ENCODE measurements at regions not wholly inside any gene's neighbourhood (a gene's known extent, or its start where the extent isn't known, plus 50 kb on each side); places are given as distances from the start of the nearest gene placed in this dataset.
"Not testable (repeated sequence)": the region's sequence is repeated elsewhere in the genome, so short reads cannot be mapped to it uniquely, and the experiment has no call there.

DNA sequence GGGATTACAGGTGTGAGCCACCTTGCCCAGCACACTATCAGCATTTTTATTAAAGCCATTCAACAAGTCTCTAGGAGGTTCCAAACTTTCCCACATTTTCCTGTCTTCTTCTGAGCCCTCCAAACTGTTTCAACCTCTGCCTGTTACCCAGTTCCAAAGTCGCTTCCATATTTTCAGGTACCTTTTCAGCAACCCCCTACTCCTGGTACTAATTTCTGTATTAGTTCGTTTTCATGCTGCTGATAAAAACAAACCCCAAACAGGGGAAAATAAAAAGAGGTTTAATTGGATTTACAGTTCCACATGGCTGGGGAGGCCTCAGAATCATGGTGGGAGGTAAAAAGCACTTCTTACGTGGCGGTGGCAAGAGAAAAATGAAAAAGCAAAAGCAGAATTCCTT is 81.2 kb upstream of the GRIP1 start:
- H2AK5ac ChIP-seq (ENCODE audit: low read depth, low read length); H2BK120ac ChIP-seq (ENCODE audit: low read depth, low read length); H3K14ac ChIP-seq (ENCODE audit: low read length); H3K23ac ChIP-seq (ENCODE audit: low read depth, low read length, poor library complexity); H4K91ac ChIP-seq (ENCODE audit: low read depth, low read length, poor library complexity); DNase-seq (ENCODE audit: low spot score); H3K9me3 ChIP-seq (replicated peaks in 1 of 2; ENCODE audit: control insufficient read depth in 2 of 2, insufficient read depth in 1 of 2, low read depth in 1 of 2, low read length in 2 of 2); H3K4ac ChIP-seq (ENCODE audit: low read length); H3K4me3 ChIP-seq (ENCODE audit: low read length in 2 of 2); H2BK12ac ChIP-seq (ENCODE audit: low read length); H3K27ac ChIP-seq (replicated peaks; ENCODE audit: low read length); H3K79me1 ChIP-seq (ENCODE audit: low read depth, low read length); H3K9ac ChIP-seq (ENCODE audit: low read depth, low read length, poor library complexity); H2BK5ac ChIP-seq (ENCODE audit: low read length); H4K8ac ChIP-seq (ENCODE audit: low read depth, low read length); H3K18ac ChIP-seq (ENCODE audit: low read length); H2AFZ ChIP-seq (ENCODE audit: low read length); H3K36me3 ChIP-seq (replicated peaks in 1 of 2; ENCODE audit: control insufficient read depth in 2 of 2, insufficient read depth in 2 of 2, low read length in 2 of 2); H3K4me1 ChIP-seq (ENCODE audit: control insufficient read depth in 2 of 2, insufficient read depth in 1 of 2, low read depth in 1 of 2, low read length in 2 of 2); H3K4me2 ChIP-seq (ENCODE audit: insufficient read depth, low read length, poor library complexity, severe bottlenecking); H3K27me3 ChIP-seq (ENCODE audit: control insufficient read depth in 3 of 3, insufficient read depth in 3 of 3, low read depth in 1 of 3, low read length in 3 of 3); H2BK15ac ChIP-seq (ENCODE audit: low read length): not testable (repeated sequence)
- no CpG with 5 or more reads among the region's 4 CpGs for WGBS, 2 donors (ENCODE audit: extremely low coverage in 2 of 2, insufficient read length in 2 of 2, insufficient replicate concordance in 1 of 2)

DNA sequence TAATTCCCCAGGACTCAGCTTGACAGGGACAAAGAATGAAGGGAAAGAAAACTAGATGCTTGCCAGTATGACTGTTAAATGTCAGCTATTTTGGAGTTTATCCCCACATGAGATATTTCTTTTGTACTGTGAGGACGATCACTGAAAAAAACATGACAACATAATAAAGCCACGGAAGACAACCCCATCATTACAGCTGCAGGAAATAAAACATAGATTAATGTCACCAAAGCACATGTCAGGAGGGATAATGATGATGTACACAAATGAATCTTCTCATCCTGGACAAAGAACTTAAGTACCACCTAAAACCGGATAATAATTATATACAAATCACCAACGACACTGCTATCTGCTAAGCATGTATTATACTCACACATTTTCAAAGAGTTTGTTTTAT is 84.6 kb upstream of the GRIP1 start:
- H3K14ac ChIP-seq (ENCODE audit: low read length): no peak overlapping the region
- no peak overlapping the region for H3K4me3 ChIP-seq (ENCODE audit: low read length in 2 of 2)
- no peak for DNase-seq (ENCODE audit: low spot score)
- no peaks in the 10 kb centered on the region for H3K36me3 ChIP-seq (replicated peaks in 1 of 2; ENCODE audit: control insufficient read depth in 2 of 2, insufficient read depth in 2 of 2, low read length in 2 of 2)
- H4K8ac ChIP-seq (ENCODE audit: low read depth, low read length): no peak overlapping the region
- no peak overlapping the region for H2AK5ac ChIP-seq (ENCODE audit: low read depth, low read length)
- H3K23ac ChIP-seq (ENCODE audit: low read depth, low read length, poor library complexity): no peak overlapping the region
- no peak overlapping the region for H3K4me2 ChIP-seq (ENCODE audit: insufficient read depth, low read length, poor library complexity, severe bottlenecking)
- no peak overlapping the region for H2BK12ac ChIP-seq (ENCODE audit: low read length)
- no peak overlapping the region for H2BK5ac ChIP-seq (ENCODE audit: low read length)
- H2BK120ac ChIP-seq (ENCODE audit: low read depth, low read length): no peak overlapping the region
- no peak overlapping the region for H2BK15ac ChIP-seq (ENCODE audit: low read length)
- peak overlapping the region; percentile 21 for H2AFZ ChIP-seq (ENCODE audit: low read length)
- no peak overlapping the region for H3K9ac ChIP-seq (ENCODE audit: low read depth, low read length, poor library complexity)
- H3K27me3 ChIP-seq (ENCODE audit: control insufficient read depth in 3 of 3, insufficient read depth in 3 of 3, low read depth in 1 of 3, low read length in 3 of 3): no peaks in the 10 kb centered on the region
- H3K27ac ChIP-seq (replicated peaks; ENCODE audit: low read length): no peak overlapping the region
- no peaks in the 10 kb centered on the region for H3K79me1 ChIP-seq (ENCODE audit: low read depth, low read length)
- peaks cover 0 to 2% of the 10 kb centered on the region in 2 donors for H3K9me3 ChIP-seq (replicated peaks in 1 of 2; ENCODE audit: control insufficient read depth in 2 of 2, insufficient read depth in 1 of 2, low read depth in 1 of 2, low read length in 2 of 2)
- no peak overlapping the region for H3K18ac ChIP-seq (ENCODE audit: low read length)
- H4K91ac ChIP-seq (ENCODE audit: low read depth, low read length, poor library complexity): no peak overlapping the region
- peaks cover 0 to 7% of the 10 kb centered on the region in 2 donors for H3K4me1 ChIP-seq (ENCODE audit: control insufficient read depth in 2 of 2, insufficient read depth in 1 of 2, low read depth in 1 of 2, low read length in 2 of 2)
- H3K4ac ChIP-seq (ENCODE audit: low read length): no peak overlapping the region
- WGBS, 2 donors (ENCODE audit: extremely low coverage in 2 of 2, insufficient read length in 2 of 2, insufficient replicate concordance in 1 of 2): no CpG with 5 or more reads among the region's 4 CpGs

DNA sequence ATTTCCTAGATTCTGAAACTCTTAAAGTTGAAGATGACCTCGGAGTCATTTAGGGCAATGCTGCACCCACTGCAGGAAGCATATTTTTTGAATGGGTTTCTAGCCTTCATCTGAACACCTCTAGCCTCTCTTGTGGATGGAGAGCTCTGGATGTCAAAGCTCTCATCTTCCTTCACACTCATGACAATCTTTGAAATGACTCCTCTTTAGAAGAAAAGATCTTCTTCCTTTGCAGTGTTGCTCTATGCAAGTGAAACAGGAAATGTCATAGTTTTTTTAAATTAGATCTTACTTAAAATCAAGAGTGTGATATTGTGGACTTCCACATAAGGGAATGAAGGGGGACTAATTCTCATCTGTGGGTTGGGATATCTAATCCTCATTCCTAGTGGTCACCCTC is 86.3 kb upstream of the GRIP1 start:
- H3K4me3 ChIP-seq (ENCODE audit: low read length in 2 of 2): no peak overlapping the region
- no peak for DNase-seq (ENCODE audit: low spot score)
- peaks cover 0 to 7% of the 10 kb centered on the region in 2 donors for H3K4me1 ChIP-seq (ENCODE audit: control insufficient read depth in 2 of 2, insufficient read depth in 1 of 2, low read depth in 1 of 2, low read length in 2 of 2)
- H3K14ac ChIP-seq (ENCODE audit: low read length): no peak overlapping the region
- no peak overlapping the region for H4K8ac ChIP-seq (ENCODE audit: low read depth, low read length)
- no peak overlapping the region for H4K91ac ChIP-seq (ENCODE audit: low read depth, low read length, poor library complexity)
- H2AK5ac ChIP-seq (ENCODE audit: low read depth, low read length): no peak overlapping the region
- H3K4ac ChIP-seq (ENCODE audit: low read length): no peak overlapping the region
- no peak overlapping the region for H3K23ac ChIP-seq (ENCODE audit: low read depth, low read length, poor library complexity)
- H3K18ac ChIP-seq (ENCODE audit: low read length): no peak overlapping the region
- no peak overlapping the region for H2BK120ac ChIP-seq (ENCODE audit: low read depth, low read length)
- no peak overlapping the region for H3K27ac ChIP-seq (replicated peaks; ENCODE audit: low read length)
- no peak overlapping the region for H2AFZ ChIP-seq (ENCODE audit: low read length)
- H2BK12ac ChIP-seq (ENCODE audit: low read length): no peak overlapping the region
- H3K4me2 ChIP-seq (ENCODE audit: insufficient read depth, low read length, poor library complexity, severe bottlenecking): no peak overlapping the region
- no peak overlapping the region for H2BK15ac ChIP-seq (ENCODE audit: low read length)
- no peak overlapping the region for H2BK5ac ChIP-seq (ENCODE audit: low read length)
- H3K79me1 ChIP-seq (ENCODE audit: low read depth, low read length): no peaks in the 10 kb centered on the region
- H3K9ac ChIP-seq (ENCODE audit: low read depth, low read length, poor library complexity): no peak overlapping the region
- no peaks in the 10 kb centered on the region for H3K36me3 ChIP-seq (replicated peaks in 1 of 2; ENCODE audit: control insufficient read depth in 2 of 2, insufficient read depth in 2 of 2, low read length in 2 of 2)
- no CpG with 5 or more reads among the region's 1 CpG for WGBS, 2 donors (ENCODE audit: extremely low coverage in 2 of 2, insufficient read length in 2 of 2, insufficient replicate concordance in 1 of 2)
- peaks cover 0 to 2% of the 10 kb centered on the region in 2 donors for H3K9me3 ChIP-seq (replicated peaks in 1 of 2; ENCODE audit: control insufficient read depth in 2 of 2, insufficient read depth in 1 of 2, low read depth in 1 of 2, low read length in 2 of 2)
- no peaks in the 10 kb centered on the region for H3K27me3 ChIP-seq (ENCODE audit: control insufficient read depth in 3 of 3, insufficient read depth in 3 of 3, low read depth in 1 of 3, low read length in 3 of 3)

DNA sequence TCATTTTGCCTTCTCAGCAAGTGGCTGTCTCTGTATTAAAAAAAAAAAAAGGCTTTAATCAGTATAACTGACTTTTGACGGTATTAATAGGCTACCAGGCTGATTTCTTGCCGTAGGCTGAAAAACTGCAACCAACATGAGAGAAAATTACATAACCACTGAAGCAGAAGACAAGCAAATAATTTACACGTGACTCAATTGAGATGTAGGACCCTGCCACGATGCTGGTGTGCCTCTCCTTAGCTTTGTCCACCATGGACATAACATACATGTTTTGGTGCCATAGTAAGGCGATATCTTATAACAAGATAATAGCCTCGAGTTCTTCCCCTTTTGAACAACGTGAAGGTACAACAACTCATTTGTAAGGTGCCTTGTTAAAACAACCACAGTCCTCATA is 88.7 kb upstream of the GRIP1 start:
- Histone ChIP-seq H3K14ac (ENCODE audit: low read length) (no peak overlapping the region), H2BK5ac (ENCODE audit: low read length) (no peak overlapping the region), H3K9me3 (replicated peaks in 1 of 2; ENCODE audit: control insufficient read depth in 2 of 2, insufficient read depth in 1 of 2, low read depth in 1 of 2, low read length in 2 of 2) (no peaks in the 10 kb centered on the region), H3K79me1 (ENCODE audit: low read depth, low read length) (no peaks in the 10 kb centered on the region), H3K4me2 (ENCODE audit: insufficient read depth, low read length, poor library complexity, severe bottlenecking) (no peak overlapping the region), H4K8ac (ENCODE audit: low read depth, low read length) (no peak overlapping the region), H3K27me3 (ENCODE audit: control insufficient read depth in 3 of 3, insufficient read depth in 3 of 3, low read depth in 1 of 3, low read length in 3 of 3) (no peaks in the 10 kb centered on the region), H2AFZ (ENCODE audit: low read length) (no peak overlapping the region), H2BK120ac (ENCODE audit: low read depth, low read length) (no peak overlapping the region), H4K91ac (ENCODE audit: low read depth, low read length, poor library complexity) (no peak overlapping the region), H3K9ac (ENCODE audit: low read depth, low read length, poor library complexity) (no peak overlapping the region), H2AK5ac (ENCODE audit: low read depth, low read length) (no peak overlapping the region), H3K36me3 (replicated peaks in 1 of 2; ENCODE audit: control insufficient read depth in 2 of 2, insufficient read depth in 2 of 2, low read length in 2 of 2) (no peaks in the 10 kb centered on the region), H3K27ac (replicated peaks; ENCODE audit: low read length) (no peak overlapping the region), H3K4me1 (ENCODE audit: control insufficient read depth in 2 of 2, insufficient read depth in 1 of 2, low read depth in 1 of 2, low read length in 2 of 2) (peaks cover 0 to 7% of the 10 kb centered on the region in 2 donors), H3K18ac (ENCODE audit: low read length) (no peak overlapping the region), H3K4ac (ENCODE audit: low read length) (no peak overlapping the region), H3K4me3 (ENCODE audit: low read length in 2 of 2) (no peak overlapping the region), H2BK12ac (ENCODE audit: low read length) (no peak overlapping the region), H3K23ac (ENCODE audit: low read depth, low read length, poor library complexity) (no peak overlapping the region), H2BK15ac (ENCODE audit: low read length) (no peak overlapping the region)
- DNase-seq (ENCODE audit: low spot score): no peak
- WGBS, 2 donors (ENCODE audit: extremely low coverage in 2 of 2, insufficient read length in 2 of 2, insufficient replicate concordance in 1 of 2): no CpG with 5 or more reads among the region's 7 CpGs

All from neuronal stem cell (in vitro differentiated cells).